Type B pancreatic cell (in vitro differentiated cells): ENCODE measurements at regions not wholly inside any gene's neighbourhood (a gene's known extent, or its start where the extent isn't known, plus 50 kb on each side); places are given as distances from the start of the nearest gene placed in this dataset.

Source experiments
- DNase-seq: peaks from one replicate; pipeline ENCODE4 v3.0.0; 2021; ENCODE audit warnings: mixed read lengths; ENCODE audit not compliant: unreplicated experiment; ENCODE audit errors: extremely low spot score
- H3K27ac Mint-ChIP-seq: 2 replicates; pipeline ENCODE4 v1.8.0; 2021; ENCODE audit warnings: mild to moderate bottlenecking, mixed read lengths
- H3K27me3 Mint-ChIP-seq: 2 replicates; pipeline ENCODE4 v1.8.0; 2021; ENCODE audit warnings: mixed read lengths
- H3K36me3 Mint-ChIP-seq: 2 replicates; pipeline ENCODE4 v1.8.0; 2021; ENCODE audit warnings: mixed read lengths
- H3K4me1 Mint-ChIP-seq: one replicate; pipeline ENCODE4 v1.8.0; 2021; ENCODE audit warnings: mixed read lengths; ENCODE audit not compliant: unreplicated experiment
- H3K4me3 Mint-ChIP-seq: 2 replicates; pipeline ENCODE4 v1.8.0; 2021; ENCODE audit warnings: mild to moderate bottlenecking, mixed read lengths
- H3K9me3 Mint-ChIP-seq: 2 replicates; pipeline ENCODE4 v1.8.0; 2021; ENCODE audit warnings: mixed read lengths
- CTCF ChIP-seq: fragments of 200-600 bp; sonication (generic); conservative IDR thresholded peaks from 2 replicates; pipeline ENCODE4 v1.5.0; 2021; ENCODE audit warnings: antibody characterized with exemption, mild to moderate bottlenecking

GRCh38 chr6:54697424-54697823 lies 149.1 kb upstream of the FAM83B start:
- H3K9me3 Mint-ChIP-seq: no peaks in the 10 kb centered on the region
- H3K27ac Mint-ChIP-seq: peak overlapping the region; percentile 52
- no peaks in the 10 kb centered on the region for H3K36me3 Mint-ChIP-seq
- H3K4me1 Mint-ChIP-seq: peaks cover 11% of the 10 kb centered on the region
- peak overlapping the region; percentile 11 for H3K4me3 Mint-ChIP-seq
- peak; percentile 32 for TF ChIP-seq CTCF
- H3K27me3 Mint-ChIP-seq: no peaks in the 10 kb centered on the region
- DNase-seq: no peak

DNA sequence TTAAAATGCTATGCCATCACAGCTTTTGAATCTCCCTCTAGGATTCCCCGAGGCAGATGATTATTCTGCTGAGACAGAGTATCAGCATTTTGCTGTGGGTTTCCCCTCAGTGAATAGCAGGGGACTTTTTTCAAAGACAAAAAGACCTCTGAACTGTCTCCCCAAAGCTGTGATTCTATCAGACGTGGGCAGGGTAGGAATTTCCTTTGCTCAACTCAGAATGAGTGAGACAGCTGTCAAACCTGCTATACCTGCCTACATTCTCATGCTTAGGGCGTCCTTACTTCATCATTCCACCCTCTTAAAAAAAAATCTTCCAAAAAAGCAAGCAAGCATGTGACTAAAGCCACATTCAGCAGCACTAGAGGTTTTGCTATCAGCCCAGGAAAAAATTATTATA lies 147.6 kb upstream of the FAM83B start:
- DNase-seq: no peak
- H3K4me3 Mint-ChIP-seq: peak overlapping the region; percentile 19
- peaks cover 11% of the 10 kb centered on the region for H3K4me1 Mint-ChIP-seq
- peak overlapping the region; percentile 52 for H3K27ac Mint-ChIP-seq
- no peak for TF ChIP-seq CTCF
- no peaks in the 10 kb centered on the region for H3K36me3 Mint-ChIP-seq
- no peaks in the 10 kb centered on the region for H3K9me3 Mint-ChIP-seq
- no peaks in the 10 kb centered on the region for H3K27me3 Mint-ChIP-seq

- Mint-ChIP-seq H3K4me1 (peaks cover 11% of the 10 kb centered on the region), H3K36me3 (no peaks in the 10 kb centered on the region), H3K9me3 (no peaks in the 10 kb centered on the region), H3K4me3 (no peak overlapping the region), H3K27me3 (no peaks in the 10 kb centered on the region), H3K27ac (peak overlapping the region; percentile 52)
- no peak for TF ChIP-seq CTCF
- no peak for DNase-seq
Measured at GRCh38 chr6:54700158-54700557, 146.4 kb upstream of the FAM83B start.

DNA sequence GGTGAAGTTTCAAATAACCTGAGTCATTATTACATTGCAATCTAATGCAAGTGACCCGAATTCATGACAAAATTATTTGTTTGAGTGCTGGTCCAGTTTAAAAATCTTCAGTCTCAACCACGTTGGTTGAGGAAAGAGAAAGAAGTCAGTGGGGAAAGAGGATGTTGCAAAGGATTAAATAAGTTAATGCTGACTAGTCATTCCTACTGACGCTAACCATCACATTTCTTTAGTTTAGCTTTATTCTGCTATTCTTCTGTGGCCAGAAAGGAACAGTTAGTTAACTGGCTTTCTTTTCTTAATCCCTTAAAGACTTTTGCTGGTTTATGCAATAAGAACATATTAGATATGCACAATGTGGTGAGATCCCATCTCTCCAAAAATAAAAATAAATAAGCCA lies 143.8 kb upstream of the FAM83B start:
- no peak for TF ChIP-seq CTCF
- no peaks in the 10 kb centered on the region for H3K27me3 Mint-ChIP-seq
- H3K4me1 Mint-ChIP-seq: peaks cover 6% of the 10 kb centered on the region
- H3K9me3 Mint-ChIP-seq: no peaks in the 10 kb centered on the region
- H3K27ac Mint-ChIP-seq: no peak overlapping the region
- H3K4me3 Mint-ChIP-seq: no peak overlapping the region
- no peaks in the 10 kb centered on the region for H3K36me3 Mint-ChIP-seq
- no peak for DNase-seq

DNA sequence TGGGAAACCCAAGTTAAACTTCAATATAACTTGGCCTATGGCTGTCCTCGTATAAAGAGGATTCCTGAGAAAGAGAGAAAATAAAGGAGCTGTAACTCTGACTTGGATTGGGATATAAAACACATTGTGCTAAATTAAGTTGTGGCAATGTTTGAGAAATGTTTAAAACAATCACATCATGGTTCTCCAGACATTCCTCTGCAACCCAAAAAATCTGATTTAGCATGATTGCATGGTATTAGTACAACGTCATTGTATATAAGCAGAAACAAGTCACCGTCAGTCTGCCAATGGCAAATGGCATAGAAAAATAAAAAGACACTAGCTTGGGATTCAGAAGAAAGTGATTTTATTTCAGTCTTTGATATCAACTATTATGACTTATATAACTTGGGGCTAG lies 140.2 kb upstream of the FAM83B start:
- TF ChIP-seq CTCF: no peak
- Mint-ChIP-seq H3K4me1 (no peaks in the 10 kb centered on the region), H3K27me3 (no peaks in the 10 kb centered on the region), H3K9me3 (no peaks in the 10 kb centered on the region), H3K36me3 (no peaks in the 10 kb centered on the region), H3K27ac (no peak overlapping the region), H3K4me3 (no peak overlapping the region)
- no peak for DNase-seq
